Esophagus squamous epithelium (tissue), 5 donors: ENCODE measurements at regions not wholly inside any gene's neighbourhood (a gene's known extent, or its start where the extent isn't known, plus 50 kb on each side); places are given as distances from the start of the nearest gene placed in this dataset.
A peak's percentile ranks its signal among the peaks of the same experiment; 100 is the strongest.

Source experiments
- DNase-seq: peaks from one replicate; lab custom pipeline; 2025; lab: John Stamatoyannopoulos, UW
- H3K27ac ChIP-seq, 4 donors: fragments of 200-600 bp; sonication (generic); one replicate each; pipeline ENCODE4 v1.5.1; 2016 to 2019; ENCODE audit warnings: mild to moderate bottlenecking in 1 of 4
- H3K27me3 ChIP-seq, 4 donors: fragments of 200-600 bp; sonication (generic); 1 replicate in 3 of 4; 2 replicates in 1 of 4; pipeline versions ENCODE4 v1.5.1 to v1.6.0; 2017 to 2021; ENCODE audit warnings: antibody characterized with exemption in 1 of 4
- H3K36me3 ChIP-seq, 3 donors: fragments of 200-600 bp; sonication (generic); one replicate each; pipeline ENCODE4 v1.5.1; 2016 to 2019
- H3K4me1 ChIP-seq, 3 donors: fragments of 200-600 bp; sonication (generic); one replicate each; pipeline ENCODE4 v1.5.1; 2017 to 2019
- H3K4me3 ChIP-seq, 4 donors: fragments of 200-600 bp; sonication (generic); 1 replicate in 3 of 4; 2 replicates in 1 of 4; pipeline ENCODE4 v1.5.1; 2016 to 2019; ENCODE audit warnings: mild to moderate bottlenecking in 2 of 4, moderate library complexity in 1 of 4
- H3K9me3 ChIP-seq, 3 donors: fragments of 200-600 bp; sonication (generic); one replicate each; pipeline ENCODE4 v1.5.1; 2016 to 2019
- CTCF ChIP-seq, 6 experiments: fragments of 450-650 bp in 4 of 6; fragments of 200-600 bp in 2 of 6; sonication (generic) in 2 of 6; IDR thresholded peaks; one replicate each; pipeline ENCODE4 v1.5.1; 2016 to 2019; ENCODE audit warnings: antibody characterized with exemption in 6 of 6, mild to moderate bottlenecking in 4 of 6, moderate library complexity in 4 of 6
- POLR2A ChIP-seq, 4 donors: fragments of 450-650 bp; IDR thresholded peaks; one replicate each; pipeline ENCODE4 v1.6.1; 2017; ENCODE audit warnings: antibody characterized with exemption in 4 of 4, mild to moderate bottlenecking in 4 of 4, moderate library complexity in 3 of 4
- WGBS, 2 donors: methylation state at CpG; one replicate each; pipeline ENCODE4 v1.1.5; 2018; 5-methylcytosine and 5-hydroxymethylcytosine counted together
- intact Hi-C: fragments of 100-400 bp; cut with DNase I; formaldehyde crosslinking; loops from one replicate; pipeline ENCODE4 v1.15.0; 2022
- donor health status: DM: yes; HTN: yes; CAD: no.

GRCh38 chr7:12945901-12946300, 258.5 kb downstream of the ARL4A start:
- intact Hi-C loops: no loop called here
- whole genome bisulfite sequencing, 2 donors: 75 to 90% methylated on average over 2 of the region's 2 CpGs
- H3K9me3 ChIP-seq: no peaks in the 10 kb centered on the region
- H3K27me3 ChIP-seq: no peaks in the 10 kb centered on the region
- no peak for TF ChIP-seq CTCF (IDR thresholded peaks at IDR 0.05)
- TF ChIP-seq POLR2A (IDR thresholded peaks at IDR 0.05): no peak
- no peak overlapping the region for H3K4me3 ChIP-seq
- DNase-seq: no peak
- H3K27ac ChIP-seq: no peak overlapping the region
- H3K4me1 ChIP-seq: peaks cover 0 to 62% (median 0%) of the 10 kb centered on the region in 3 donors
- H3K36me3 ChIP-seq: no peaks in the 10 kb centered on the region

GRCh38 chr7:12947465-12947864, 260.0 kb downstream of the ARL4A start:
- no peak for DNase-seq
- H3K4me1 ChIP-seq: peaks cover 0 to 61% (median 0%) of the 10 kb centered on the region in 3 donors
- no peak overlapping the region for H3K27ac ChIP-seq
- no peaks in the 10 kb centered on the region for H3K36me3 ChIP-seq
- no peak overlapping the region for H3K4me3 ChIP-seq
- no peak for TF ChIP-seq CTCF (IDR thresholded peaks at IDR 0.05)
- TF ChIP-seq POLR2A (IDR thresholded peaks at IDR 0.05): no peak
- H3K27me3 ChIP-seq: no peaks in the 10 kb centered on the region
- no peaks in the 10 kb centered on the region for H3K9me3 ChIP-seq
- WGBS, 2 donors: 74 to 82% methylated on average over 5 of the region's 5 CpGs
- intact Hi-C loops: no loop called here

- intact Hi-C loops: no loop called here
- no peak for DNase-seq
- H3K36me3 ChIP-seq: no peaks in the 10 kb centered on the region
- TF ChIP-seq CTCF (IDR thresholded peaks at IDR 0.05) (no peak), POLR2A (IDR thresholded peaks at IDR 0.05) (no peak)
- peaks cover 0 to 43% (median 0%) of the 10 kb centered on the region in 3 donors for H3K4me1 ChIP-seq
- 31 to 36% methylated on average over 4 of the region's 4 CpGs for WGBS, 2 donors
- no peaks in the 10 kb centered on the region for H3K9me3 ChIP-seq
- no peaks in the 10 kb centered on the region for H3K27me3 ChIP-seq
- peak overlapping the region in 2 of 4 donors; percentile 45 to 51 for H3K27ac ChIP-seq
- H3K4me3 ChIP-seq: no peak overlapping the region
These were observed 261.9 kb downstream of the ARL4A start for GRCh38 chr7:12949060-12949931.

GRCh38 chr7:12951397-12951801, 264.0 kb downstream of the ARL4A start:
- Histone ChIP-seq H3K27ac (peak overlapping the region in 2 of 4 donors; percentile 14 to 51), H3K4me1 (peaks cover 0 to 43% (median 0%) of the 10 kb centered on the region in 3 donors), H3K4me3 (no peak overlapping the region), H3K9me3 (no peaks in the 10 kb centered on the region), H3K27me3 (no peaks in the 10 kb centered on the region), H3K36me3 (no peaks in the 10 kb centered on the region)
- no peak for DNase-seq
- no peak for TF ChIP-seq POLR2A (IDR thresholded peaks at IDR 0.05)
- TF ChIP-seq CTCF (IDR thresholded peaks at IDR 0.05): no peak
- intact Hi-C loops: no loop called here
- 43 to 52% methylated on average over 5 to 6 of the region's 6 CpGs for WGBS, 2 donors

- peaks cover 0 to 26% (median 0%) of the 10 kb centered on the region in 3 donors for H3K4me1 ChIP-seq
- no peak overlapping the region for H3K4me3 ChIP-seq
- DNase-seq: no peak
- no peaks in the 10 kb centered on the region for H3K9me3 ChIP-seq
- H3K27me3 ChIP-seq: no peaks in the 10 kb centered on the region
- no peak for TF ChIP-seq CTCF (IDR thresholded peaks at IDR 0.05)
- TF ChIP-seq POLR2A (IDR thresholded peaks at IDR 0.05): no peak
- intact Hi-C loops: no loop called here
- no peak overlapping the region for H3K27ac ChIP-seq
- H3K36me3 ChIP-seq: no peaks in the 10 kb centered on the region
These were observed 267.1 kb downstream of the ARL4A start for GRCh38 chr7:12954380-12955033.
